ENCODE measurements at regions not wholly inside any gene's neighbourhood (a gene's known extent, or its start where the extent isn't known, plus 50 kb on each side); places are given as distances from the start of the nearest gene placed in this dataset.

- TF ChIP-seq REST (IDR thresholded peaks at IDR 0.05; ENCODE audit: low read depth) (no peak), TEAD4 (IDR thresholded peaks at IDR 0.05) (no peak), RAD21 (IDR thresholded peaks at IDR 0.05; ENCODE audit: low read depth) (no peak), CEBPB (IDR thresholded peaks at IDR 0.05) (no peak), TAF1 (IDR thresholded peaks at IDR 0.05; ENCODE audit: low read depth) (no peak), YY1 (IDR thresholded peaks at IDR 0.05; ENCODE audit: low read depth) (no peak), EP300 (IDR thresholded peaks at IDR 0.05; ENCODE audit: borderline replicate concordance) (no peak), ZBTB7A (IDR thresholded peaks at IDR 0.05; ENCODE audit: low read depth) (no peak), EGR1 (IDR thresholded peaks at IDR 0.05) (no peak), FOXM1 (IDR thresholded peaks at IDR 0.05; ENCODE audit: borderline replicate concordance, low read depth) (no peak), TCF12 (IDR thresholded peaks at IDR 0.05; ENCODE audit: low read depth) (no peak), NFIC (IDR thresholded peaks at IDR 0.05) (no peak), USF1 (IDR thresholded peaks at IDR 0.05) (no peak)
These were observed 871.2 kb upstream of the POU3F3 start for GRCh38 chr2:103982691-103983090.

- TF ChIP-seq CEBPB (IDR thresholded peaks at IDR 0.05), result no peak
- TF ChIP-seq NFIC (IDR thresholded peaks at IDR 0.05), result peak; percentile 37; the same call in 1 of the 2 replicates
These were observed 867.9 kb upstream of the POU3F3 start for GRCh38 chr2:103986001-103986400.

GRCh38 chr2:103991591-103991990, 862.3 kb upstream of the POU3F3 start:
- no peak for TF ChIP-seq USF1 (IDR thresholded peaks at IDR 0.05)
- TF ChIP-seq MAX (IDR thresholded peaks at IDR 0.05), result no peak
- TF ChIP-seq NFIC (IDR thresholded peaks at IDR 0.05), result no peak
- no peak for TF ChIP-seq FOXM1 (IDR thresholded peaks at IDR 0.05; ENCODE audit: borderline replicate concordance, low read depth)
- TF ChIP-seq TAF1 (IDR thresholded peaks at IDR 0.05; ENCODE audit: low read depth), result no peak
- TF ChIP-seq EP300 (IDR thresholded peaks at IDR 0.05; ENCODE audit: borderline replicate concordance), result no peak
- TF ChIP-seq RAD21 (IDR thresholded peaks at IDR 0.05; ENCODE audit: low read depth), result peak; percentile 27
- no peak for TF ChIP-seq ZBTB7A (IDR thresholded peaks at IDR 0.05; ENCODE audit: low read depth)

GRCh38 chr2:104004821-104005220, 849.1 kb upstream of the POU3F3 start:
- TF ChIP-seq CREB1 (IDR thresholded peaks at IDR 0.05; ENCODE audit: low read depth), result no peak
- no peak for TF ChIP-seq TEAD4 (IDR thresholded peaks at IDR 0.05)
- TF ChIP-seq NFIC (IDR thresholded peaks at IDR 0.05), result no peak
- TF ChIP-seq ZBTB7A (IDR thresholded peaks at IDR 0.05; ENCODE audit: low read depth), result no peak
- no peak for TF ChIP-seq TCF12 (IDR thresholded peaks at IDR 0.05; ENCODE audit: low read depth)
- no peak for TF ChIP-seq MAX (IDR thresholded peaks at IDR 0.05)
- TF ChIP-seq EP300 (IDR thresholded peaks at IDR 0.05; ENCODE audit: borderline replicate concordance), result no peak
- no peak for TF ChIP-seq EGR1 (IDR thresholded peaks at IDR 0.05)
- TF ChIP-seq TAF1 (IDR thresholded peaks at IDR 0.05; ENCODE audit: low read depth), result no peak
- no peak for TF ChIP-seq REST (IDR thresholded peaks at IDR 0.05; ENCODE audit: low read depth)
- no peak for TF ChIP-seq RAD21 (IDR thresholded peaks at IDR 0.05; ENCODE audit: low read depth)
- TF ChIP-seq YY1 (IDR thresholded peaks at IDR 0.05; ENCODE audit: low read depth), result no peak
- TF ChIP-seq CEBPB (IDR thresholded peaks at IDR 0.05), result no peak
- no peak for TF ChIP-seq FOXM1 (IDR thresholded peaks at IDR 0.05; ENCODE audit: borderline replicate concordance, low read depth)
- no peak for TF ChIP-seq USF1 (IDR thresholded peaks at IDR 0.05)

- TF ChIP-seq FOXM1 (IDR thresholded peaks at IDR 0.05; ENCODE audit: borderline replicate concordance, low read depth) (no peak), EGR1 (IDR thresholded peaks at IDR 0.05) (no peak), YY1 (IDR thresholded peaks at IDR 0.05; ENCODE audit: low read depth) (no peak), CREB1 (IDR thresholded peaks at IDR 0.05; ENCODE audit: low read depth) (no peak), MAX (IDR thresholded peaks at IDR 0.05) (no peak), TEAD4 (IDR thresholded peaks at IDR 0.05) (no peak), RAD21 (IDR thresholded peaks at IDR 0.05; ENCODE audit: low read depth) (no peak), NFIC (IDR thresholded peaks at IDR 0.05) (no peak), TCF12 (IDR thresholded peaks at IDR 0.05; ENCODE audit: low read depth) (no peak)
These were observed 837.1 kb upstream of the POU3F3 start for GRCh38 chr2:104016801-104017200.

- TF ChIP-seq REST (IDR thresholded peaks at IDR 0.05; ENCODE audit: low read depth), result no peak
- TF ChIP-seq USF1 (IDR thresholded peaks at IDR 0.05), result no peak
- TF ChIP-seq CEBPB (IDR thresholded peaks at IDR 0.05), result no peak
- no peak for TF ChIP-seq NFIC (IDR thresholded peaks at IDR 0.05)
- no peak for TF ChIP-seq TEAD4 (IDR thresholded peaks at IDR 0.05)
- no peak for TF ChIP-seq TAF1 (IDR thresholded peaks at IDR 0.05; ENCODE audit: low read depth)
- no peak for TF ChIP-seq YY1 (IDR thresholded peaks at IDR 0.05; ENCODE audit: low read depth)
These were observed 830.6 kb upstream of the POU3F3 start for GRCh38 chr2:104023306-104023705.
